Ishikawa (cell line): ENCODE measurements at regions not wholly inside any gene's neighbourhood (a gene's known extent, or its start where the extent isn't known, plus 50 kb on each side); places are given as distances from the start of the nearest gene placed in this dataset.

Experiments used
- CEBPB ChIP-seq: IDR thresholded peaks from 2 replicates; pipeline ENCODE4 v1.6.1; 2012
- CREB1 ChIP-seq: IDR thresholded peaks from 2 replicates; pipeline ENCODE4 v1.6.1; 2012; ENCODE audit warnings: low read depth
- EP300 ChIP-seq: IDR thresholded peaks from 2 replicates; pipeline ENCODE4 v1.6.1; 2012; ENCODE audit warnings: borderline replicate concordance
- FOXM1 ChIP-seq: IDR thresholded peaks from 2 replicates; pipeline ENCODE4 v1.6.1; 2012; ENCODE audit warnings: low read depth, borderline replicate concordance
- RAD21 ChIP-seq: IDR thresholded peaks from 2 replicates; pipeline ENCODE4 v1.6.1; 2012; ENCODE audit warnings: low read depth
- TAF1 ChIP-seq: IDR thresholded peaks from 2 replicates; pipeline ENCODE4 v1.6.1; 2012; ENCODE audit warnings: low read depth, mild to moderate bottlenecking
- TCF12 ChIP-seq: IDR thresholded peaks from 2 replicates; pipeline ENCODE4 v1.6.1; 2012; ENCODE audit warnings: low read depth
- TEAD4 ChIP-seq: IDR thresholded peaks from 2 replicates; pipeline ENCODE4 v1.6.1; 2012
- ZBTB7A ChIP-seq: IDR thresholded peaks from 2 replicates; pipeline ENCODE4 v1.6.1; 2012; ENCODE audit warnings: low read depth
- TF ChIP-seq, protein P1 (sequence below): IDR thresholded peaks from 2 replicates; pipeline ENCODE4 v1.6.1; 2012; ENCODE audit warnings: low read depth, mild to moderate bottlenecking

DNA sequence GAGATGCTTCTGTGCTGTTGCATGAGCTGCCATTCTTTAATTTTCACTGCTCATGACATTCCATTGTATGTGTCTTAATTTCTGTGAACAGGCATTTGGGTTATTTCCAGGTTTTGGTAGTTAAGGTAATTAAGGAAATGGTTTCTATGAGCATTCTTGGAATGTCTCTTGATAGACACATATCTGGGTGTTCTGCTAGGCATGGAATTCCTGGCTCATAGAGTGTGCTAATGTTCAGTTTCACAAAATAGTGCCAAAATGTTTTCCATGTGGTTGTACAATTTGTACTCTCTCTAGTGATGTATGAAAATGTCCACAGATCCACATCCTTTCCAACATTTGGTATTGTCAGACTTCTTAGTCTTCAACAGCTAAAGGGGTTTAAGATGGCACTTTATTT, 680.9 kb upstream of the SGCG start:
- TF ChIP-seq TCF12 (peak; percentile 38; the same call in 1 of the 2 replicates), RAD21 (no peak), TEAD4 (peak; percentile 86), CREB1 (no peak), CEBPB (no peak), EP300 (peak; percentile 70; the same call in 1 of the 2 replicates), ZBTB7A (no peak), TAF1 (no peak), FOXM1 (no peak)
- TF ChIP-seq, protein P1, sequence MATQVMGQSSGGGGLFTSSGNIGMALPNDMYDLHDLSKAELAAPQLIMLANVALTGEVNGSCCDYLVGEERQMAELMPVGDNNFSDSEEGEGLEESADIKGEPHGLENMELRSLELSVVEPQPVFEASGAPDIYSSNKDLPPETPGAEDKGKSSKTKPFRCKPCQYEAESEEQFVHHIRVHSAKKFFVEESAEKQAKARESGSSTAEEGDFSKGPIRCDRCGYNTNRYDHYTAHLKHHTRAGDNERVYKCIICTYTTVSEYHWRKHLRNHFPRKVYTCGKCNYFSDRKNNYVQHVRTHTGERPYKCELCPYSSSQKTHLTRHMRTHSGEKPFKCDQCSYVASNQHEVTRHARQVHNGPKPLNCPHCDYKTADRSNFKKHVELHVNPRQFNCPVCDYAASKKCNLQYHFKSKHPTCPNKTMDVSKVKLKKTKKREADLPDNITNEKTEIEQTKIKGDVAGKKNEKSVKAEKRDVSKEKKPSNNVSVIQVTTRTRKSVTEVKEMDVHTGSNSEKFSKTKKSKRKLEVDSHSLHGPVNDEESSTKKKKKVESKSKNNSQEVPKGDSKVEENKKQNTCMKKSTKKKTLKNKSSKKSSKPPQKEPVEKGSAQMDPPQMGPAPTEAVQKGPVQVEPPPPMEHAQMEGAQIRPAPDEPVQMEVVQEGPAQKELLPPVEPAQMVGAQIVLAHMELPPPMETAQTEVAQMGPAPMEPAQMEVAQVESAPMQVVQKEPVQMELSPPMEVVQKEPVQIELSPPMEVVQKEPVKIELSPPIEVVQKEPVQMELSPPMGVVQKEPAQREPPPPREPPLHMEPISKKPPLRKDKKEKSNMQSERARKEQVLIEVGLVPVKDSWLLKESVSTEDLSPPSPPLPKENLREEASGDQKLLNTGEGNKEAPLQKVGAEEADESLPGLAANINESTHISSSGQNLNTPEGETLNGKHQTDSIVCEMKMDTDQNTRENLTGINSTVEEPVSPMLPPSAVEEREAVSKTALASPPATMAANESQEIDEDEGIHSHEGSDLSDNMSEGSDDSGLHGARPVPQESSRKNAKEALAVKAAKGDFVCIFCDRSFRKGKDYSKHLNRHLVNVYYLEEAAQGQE = no peak
